NCI-H345 treated with DMSO at 0.1 percent for 48 hours (cell line): ENCODE measurements at regions not wholly inside any gene's neighbourhood (a gene's known extent, or its start where the extent isn't known, plus 50 kb on each side); places are given as distances from the start of the nearest gene placed in this dataset.

Source experiments
- DNase-seq: peaks from one replicate; lab custom pipeline; 2025; ENCODE audit not compliant: unreplicated experiment; lab: John Stamatoyannopoulos, UW

DNA sequence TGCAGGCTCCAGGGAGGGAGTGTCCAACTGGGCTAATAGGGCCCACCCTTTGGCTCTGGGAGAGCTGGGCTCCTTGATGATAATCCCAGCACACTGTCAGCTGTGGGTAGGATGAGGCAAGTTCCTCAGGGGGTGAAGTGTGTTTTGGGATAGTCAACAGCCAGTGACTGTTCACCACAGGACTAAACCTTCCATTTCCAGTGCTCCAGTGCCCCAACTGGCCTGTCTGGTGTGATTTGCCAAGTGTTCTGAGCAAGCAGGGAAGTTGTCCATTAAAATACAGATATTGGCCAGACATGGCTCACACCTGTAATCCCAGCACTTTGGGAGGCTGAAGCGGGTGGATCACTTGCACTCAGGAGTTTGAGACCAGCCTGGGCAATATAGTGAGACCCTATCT is 150.9 kb downstream of the TM9SF2 start:
- DNase-seq = no peak

DNA sequence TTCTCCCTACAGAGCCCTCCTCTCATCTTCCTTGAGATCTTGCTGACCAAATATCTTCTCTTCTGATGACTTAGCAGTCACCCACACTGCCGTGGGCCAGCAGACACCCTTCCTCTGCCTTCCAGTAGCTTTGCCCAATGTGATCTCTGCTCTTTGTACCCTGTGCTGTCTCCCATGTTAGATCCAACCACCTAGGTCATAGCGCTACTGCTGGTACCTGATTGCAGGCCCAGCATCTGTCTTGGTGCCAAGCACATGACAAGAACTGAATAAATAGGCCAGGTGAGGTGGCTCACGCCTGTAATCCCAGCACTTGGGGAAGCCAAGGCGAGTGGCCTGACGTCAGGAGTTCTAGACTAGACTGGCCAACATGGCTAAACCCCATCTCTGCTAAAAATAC is 149.7 kb downstream of the TM9SF2 start:
- no peak for DNase-seq

DNA sequence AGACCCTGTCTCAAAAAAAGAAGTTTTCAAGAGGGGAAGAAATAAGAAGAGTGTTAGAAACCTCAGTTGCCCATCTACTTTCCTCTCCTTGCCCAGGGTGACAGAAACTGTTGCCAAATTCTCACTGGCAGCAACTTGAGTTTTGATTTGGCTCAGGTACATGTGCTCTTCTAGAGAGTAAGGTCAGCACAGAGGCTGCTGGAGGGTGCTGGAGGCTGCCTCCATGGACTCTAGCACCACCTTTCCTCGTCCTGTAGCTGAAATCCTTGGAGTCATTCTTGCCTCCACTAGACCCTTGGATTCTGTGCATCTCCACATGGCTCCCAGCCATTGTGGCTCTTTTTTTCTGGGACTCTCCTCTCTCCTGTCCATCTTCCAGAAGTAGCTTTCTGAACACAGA is 149.1 kb downstream of the TM9SF2 start:
- no peak for DNase-seq

DNA sequence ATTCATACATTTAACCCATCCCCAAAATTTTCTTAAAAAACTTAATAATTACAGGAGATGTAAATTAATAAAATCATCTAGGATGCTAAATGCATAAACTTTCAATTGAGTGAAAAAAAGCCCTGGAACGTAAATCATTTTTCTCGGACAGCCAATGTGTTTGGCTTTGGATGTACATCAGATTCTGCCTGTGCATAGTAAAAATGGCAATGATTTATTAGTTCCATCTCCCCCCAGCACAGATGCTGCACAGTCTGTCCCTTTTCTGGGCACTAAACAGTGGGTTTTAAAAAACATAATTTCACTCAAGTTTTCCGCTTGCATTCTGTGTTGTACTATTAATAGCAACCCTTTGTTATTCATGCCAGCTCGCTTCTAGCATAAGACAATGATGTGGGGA is 147.7 kb downstream of the TM9SF2 start:
- DNase-seq = no peak

DNA sequence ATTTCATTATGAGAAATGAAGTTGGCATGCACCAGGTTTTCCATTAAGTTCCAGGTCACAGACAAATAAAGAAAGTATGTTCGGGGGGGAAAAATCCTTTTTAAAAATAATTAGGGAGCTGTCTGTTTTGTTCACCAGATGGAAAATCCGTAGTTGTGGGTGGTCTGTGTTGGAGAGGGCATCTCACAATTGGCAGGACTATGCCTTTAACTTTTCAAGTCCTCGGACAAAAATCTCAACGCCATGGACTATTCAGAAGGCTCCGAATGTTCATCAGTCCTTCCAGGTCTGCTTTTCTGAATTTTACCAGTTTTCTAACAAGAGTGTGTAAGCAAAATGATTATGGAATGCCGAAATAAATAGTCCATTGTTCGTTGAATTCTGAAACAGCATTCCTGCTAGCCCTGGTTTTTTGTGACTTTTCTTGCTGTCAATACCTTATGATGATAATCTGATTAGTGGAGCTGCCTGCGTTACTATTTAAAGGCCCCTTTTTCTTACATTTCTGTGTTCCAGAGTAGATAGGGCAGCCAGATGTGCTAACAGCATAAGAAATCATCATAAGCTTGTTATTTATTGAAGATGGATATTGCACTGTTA is 146.9 kb downstream of the TM9SF2 start:
- DNase-seq = no peak

DNA sequence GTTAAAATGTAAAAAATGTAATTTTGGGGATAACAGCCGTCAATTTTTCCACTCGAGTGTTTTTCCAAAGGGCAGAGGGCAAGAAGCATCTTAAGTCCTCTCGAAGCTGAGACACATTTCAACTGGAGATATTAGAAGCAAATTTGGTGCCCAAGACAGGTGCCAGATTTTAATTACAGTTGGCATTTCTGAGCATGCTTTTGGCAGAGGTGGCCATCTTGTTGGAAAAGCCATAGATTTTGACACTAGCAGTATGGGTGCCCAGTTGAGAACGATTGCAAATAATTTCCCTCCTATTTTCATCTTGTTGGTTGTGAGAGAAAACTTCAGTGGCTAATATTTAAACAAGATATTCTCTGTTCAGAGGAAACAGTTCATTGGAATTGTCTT is 146.3 kb downstream of the TM9SF2 start:
- no peak for DNase-seq

DNA sequence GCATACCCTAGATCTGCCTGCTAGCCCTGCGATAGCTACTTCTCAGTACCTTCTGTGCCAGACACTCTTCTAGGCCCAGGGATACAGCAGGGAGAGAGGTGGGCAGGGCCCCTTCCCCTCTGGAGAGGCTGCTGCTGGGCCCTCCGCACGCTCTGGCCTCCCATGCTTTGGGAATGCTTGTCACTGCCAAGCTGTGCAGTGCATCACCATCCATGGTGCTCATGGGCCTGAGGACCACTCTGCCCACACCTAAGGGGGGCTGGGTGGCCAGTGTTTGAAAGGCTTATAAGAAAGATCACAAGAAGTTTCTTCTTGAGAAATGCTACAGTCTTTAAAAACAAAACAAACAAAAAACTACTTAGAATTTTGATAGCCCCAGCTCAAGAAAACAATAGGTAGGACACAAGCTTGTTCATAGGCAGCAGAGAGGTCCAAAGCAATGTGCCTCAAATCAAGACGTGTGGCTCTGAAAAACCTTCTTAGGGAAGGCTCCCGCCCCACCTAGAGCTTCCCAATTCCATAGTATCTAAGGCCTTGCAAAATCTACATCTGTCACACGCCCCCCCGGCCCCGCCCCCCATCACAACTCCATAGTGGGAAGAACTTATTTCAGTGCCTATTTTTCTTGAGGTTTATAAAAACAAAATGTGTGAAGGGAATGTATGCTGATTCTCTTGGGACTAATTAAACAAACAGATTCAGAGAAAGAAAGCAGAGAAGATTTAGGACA is 145.8 kb downstream of the TM9SF2 start:
- DNase-seq = no peak

DNA sequence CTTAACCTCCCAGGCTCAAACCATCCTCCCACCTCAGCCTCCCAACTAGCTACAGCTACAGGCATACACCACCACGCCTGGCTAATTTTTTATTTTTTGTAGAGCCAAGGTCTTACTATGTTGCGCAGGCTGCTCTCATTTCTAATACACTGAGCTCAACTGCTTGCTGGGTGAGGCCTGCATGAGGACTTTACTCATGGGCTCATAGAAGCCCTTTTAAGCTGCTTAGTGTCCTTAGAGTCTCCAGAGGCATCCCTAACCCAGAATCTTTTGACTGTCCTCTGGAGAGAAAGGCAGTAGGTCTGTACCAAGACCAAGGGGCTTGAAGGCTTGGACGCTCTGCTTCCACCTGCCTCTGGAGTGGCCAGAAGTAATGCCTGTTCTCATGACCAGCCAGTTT is 141.6 kb downstream of the TM9SF2 start:
- DNase-seq = no peak

DNA sequence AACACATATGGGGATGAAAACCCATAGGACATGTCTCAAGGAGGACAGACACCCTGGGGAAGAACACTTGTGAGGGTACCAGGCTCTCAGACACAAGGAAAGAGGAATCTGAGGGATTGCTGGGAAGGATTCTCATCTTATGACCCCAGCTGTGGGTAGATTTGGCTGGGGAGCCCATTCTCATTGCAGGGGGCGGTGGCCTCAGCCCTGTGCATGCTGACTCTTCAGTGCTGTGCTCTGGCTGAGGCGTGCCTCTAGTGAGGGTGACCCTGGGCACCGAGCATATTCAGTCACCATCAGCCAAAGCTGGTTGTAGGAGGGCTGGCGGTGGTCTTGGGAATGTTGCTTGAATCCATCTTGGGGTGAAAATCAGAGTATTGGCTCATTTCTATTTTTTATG is 140.7 kb downstream of the TM9SF2 start:
- no peak for DNase-seq

DNA sequence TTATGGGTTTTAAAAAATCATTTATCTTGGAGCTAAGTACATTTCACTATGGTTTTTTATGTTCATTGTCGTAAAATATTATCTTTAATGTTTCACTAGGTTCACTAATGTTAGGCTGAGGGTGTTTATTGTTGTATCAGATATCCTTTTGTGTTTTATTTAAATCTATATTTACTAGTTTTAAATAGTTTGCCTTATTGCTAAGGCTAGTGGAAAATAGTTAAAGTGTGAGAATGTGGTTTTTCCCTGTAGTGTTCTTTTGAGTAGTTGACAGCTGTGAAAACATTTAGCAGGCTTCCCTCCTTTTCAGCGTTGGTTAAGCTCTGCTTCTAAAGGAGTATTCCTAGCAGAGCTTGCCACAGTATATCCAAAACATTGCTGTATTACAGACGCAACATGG is 139.0 kb downstream of the TM9SF2 start:
- DNase-seq = no peak

DNA sequence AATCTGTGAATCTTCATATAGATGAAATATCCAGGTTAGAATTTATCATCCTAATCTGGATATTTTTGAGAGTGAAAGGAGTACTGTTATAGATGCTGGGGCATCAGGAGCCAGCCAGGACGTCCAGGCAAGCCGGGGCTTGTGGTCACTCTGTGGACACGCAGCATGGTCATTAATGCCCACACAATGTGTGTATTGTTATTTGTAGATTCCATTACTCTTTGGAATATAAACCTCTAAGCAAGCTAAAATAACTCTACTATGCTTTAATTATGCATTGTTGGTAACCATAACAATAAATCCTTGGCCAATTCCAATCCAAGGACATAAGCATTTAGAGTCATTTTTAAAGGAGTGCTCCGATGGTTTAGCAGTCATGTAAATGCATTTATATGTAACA is 137.9 kb downstream of the TM9SF2 start:
- DNase-seq = no peak

DNA sequence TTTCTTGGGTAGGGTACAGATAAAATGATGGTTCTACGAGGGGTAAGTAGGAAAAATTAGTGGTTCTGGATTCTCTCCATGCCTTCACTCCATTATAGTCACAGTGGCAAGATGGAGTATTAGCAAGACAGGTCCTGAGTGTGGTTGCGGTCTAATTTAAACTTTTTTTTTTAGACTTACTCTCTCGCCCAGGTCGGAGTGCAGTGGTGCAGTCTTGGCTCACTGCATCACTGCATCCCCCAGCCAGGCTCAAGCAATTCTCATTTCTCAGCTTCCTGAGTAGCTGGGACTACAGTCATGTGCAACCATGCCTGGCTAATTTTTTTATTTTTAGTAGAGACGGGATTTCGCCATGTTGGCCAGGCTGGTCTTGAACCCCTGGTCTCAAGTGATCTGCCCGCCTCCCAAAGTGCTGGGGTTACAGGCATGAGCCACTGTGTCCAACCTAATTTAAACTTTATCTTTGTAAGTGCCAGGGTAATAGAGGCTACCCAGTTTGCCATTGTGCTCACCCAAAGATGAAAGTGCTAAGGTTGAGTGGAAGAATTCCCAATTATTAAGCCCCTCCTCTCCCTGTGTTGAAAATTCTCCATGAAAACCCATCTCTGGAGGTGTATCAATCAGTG is 135.6 kb downstream of the TM9SF2 start:
- no peak for DNase-seq

DNA sequence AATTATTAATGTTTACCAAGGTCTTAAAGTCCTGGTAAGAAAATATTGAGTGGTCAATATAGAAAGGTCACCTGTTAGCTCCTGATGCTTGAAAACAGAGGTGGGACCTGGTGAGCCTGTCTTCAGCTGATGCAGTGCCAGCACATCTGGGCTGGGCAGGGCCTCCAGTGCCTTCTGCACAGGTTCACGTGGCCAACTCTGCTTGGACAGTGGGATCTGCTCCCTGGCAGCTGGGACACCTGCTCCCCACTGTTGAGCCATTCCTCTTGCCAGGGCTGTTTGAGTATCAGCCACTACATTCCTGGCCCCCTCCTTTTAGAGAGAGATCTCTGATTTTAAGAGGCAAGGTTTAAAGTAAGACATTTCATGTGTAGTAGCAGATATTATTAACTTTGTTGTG is 135.0 kb downstream of the TM9SF2 start:
- no peak for DNase-seq

DNA sequence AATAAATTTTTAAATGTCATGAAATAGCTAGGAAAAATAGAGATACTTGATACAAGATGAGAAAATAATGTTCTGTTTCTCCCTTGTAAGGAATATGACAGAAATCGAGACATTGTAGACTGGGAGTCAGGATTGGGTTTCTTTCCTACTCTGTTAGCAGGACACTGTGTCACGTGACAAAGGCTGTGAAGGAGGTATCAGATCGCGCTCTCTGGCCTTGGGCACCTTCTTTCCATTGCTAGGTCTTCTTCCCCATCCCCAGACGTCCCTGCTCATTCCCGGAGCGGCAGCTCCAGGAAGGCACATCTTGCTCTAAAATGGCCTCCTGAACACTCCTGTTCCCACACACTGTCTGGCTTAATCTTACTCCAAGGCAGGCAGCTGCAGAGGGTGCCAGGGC is 133.4 kb downstream of the TM9SF2 start:
- no peak for DNase-seq

DNA sequence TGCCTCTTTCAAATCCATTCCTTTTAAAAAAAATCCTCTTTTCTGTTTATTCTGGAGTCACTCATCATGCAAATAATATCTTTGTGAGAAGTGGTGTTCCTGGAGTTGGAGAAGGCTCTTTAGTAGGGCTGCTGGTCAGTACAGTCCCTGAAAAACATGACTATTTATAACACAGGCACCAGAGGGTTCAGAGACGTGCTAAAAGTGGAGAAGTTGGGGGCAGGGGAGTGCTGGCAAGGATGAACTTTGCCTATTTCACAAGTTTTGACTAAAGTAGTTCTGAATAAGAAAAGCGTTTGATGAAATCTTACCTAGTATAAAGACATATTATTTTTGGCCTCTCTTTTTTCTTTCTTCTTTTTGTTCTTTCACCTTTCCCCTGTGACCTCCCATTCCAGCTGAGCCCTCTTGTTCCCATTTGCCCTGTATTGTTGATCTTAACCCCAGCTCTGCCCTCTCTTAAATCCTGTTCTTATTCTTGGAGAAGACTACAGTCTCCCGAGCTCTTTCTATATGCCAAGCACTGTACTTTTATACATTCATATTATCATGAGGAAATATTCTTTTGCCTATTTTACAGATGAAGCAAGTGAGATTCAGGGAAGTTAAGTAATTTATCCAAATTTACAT is 129.1 kb downstream of the TM9SF2 start:
- DNase-seq = no peak

DNA sequence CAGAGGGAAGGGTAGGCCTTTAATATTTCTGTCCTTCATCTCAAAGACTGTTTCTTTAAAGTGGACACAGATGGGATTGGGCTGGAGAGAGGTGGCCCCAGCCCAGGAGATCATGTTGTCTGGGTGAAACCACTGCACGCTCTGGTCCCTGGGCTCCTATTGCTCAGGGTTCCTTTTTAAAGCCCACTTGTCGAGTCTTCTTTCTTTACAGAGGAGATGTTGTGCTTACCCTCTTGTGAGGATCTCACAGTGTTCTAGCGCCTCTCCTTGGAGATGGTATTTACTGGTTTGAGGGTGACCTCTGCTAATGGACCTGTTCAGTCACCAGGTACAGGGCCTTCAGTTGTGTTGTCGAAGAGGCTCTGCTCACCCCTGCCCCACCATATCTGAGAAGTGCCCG is 128.4 kb downstream of the TM9SF2 start:
- DNase-seq = no peak

DNA sequence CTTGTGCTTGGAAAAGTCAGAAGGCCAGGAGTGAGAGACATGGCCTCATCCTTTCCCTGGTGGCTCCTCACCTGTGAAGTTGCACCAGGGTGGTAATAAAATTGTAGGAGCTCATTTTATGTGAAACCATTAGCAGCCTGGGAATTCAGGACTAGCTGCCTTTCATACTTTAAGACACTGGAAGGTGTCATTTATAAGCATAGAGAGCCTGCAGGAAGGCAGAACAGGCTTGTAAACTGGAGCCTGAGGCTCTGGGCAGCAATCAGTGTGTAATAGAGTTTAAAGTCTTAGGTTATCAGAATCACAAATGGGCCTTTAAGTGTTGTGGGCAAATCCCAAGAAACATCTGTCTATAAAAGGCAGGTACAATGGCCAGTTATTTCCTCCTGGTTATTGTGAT is 127.2 kb downstream of the TM9SF2 start:
- DNase-seq = no peak

DNA sequence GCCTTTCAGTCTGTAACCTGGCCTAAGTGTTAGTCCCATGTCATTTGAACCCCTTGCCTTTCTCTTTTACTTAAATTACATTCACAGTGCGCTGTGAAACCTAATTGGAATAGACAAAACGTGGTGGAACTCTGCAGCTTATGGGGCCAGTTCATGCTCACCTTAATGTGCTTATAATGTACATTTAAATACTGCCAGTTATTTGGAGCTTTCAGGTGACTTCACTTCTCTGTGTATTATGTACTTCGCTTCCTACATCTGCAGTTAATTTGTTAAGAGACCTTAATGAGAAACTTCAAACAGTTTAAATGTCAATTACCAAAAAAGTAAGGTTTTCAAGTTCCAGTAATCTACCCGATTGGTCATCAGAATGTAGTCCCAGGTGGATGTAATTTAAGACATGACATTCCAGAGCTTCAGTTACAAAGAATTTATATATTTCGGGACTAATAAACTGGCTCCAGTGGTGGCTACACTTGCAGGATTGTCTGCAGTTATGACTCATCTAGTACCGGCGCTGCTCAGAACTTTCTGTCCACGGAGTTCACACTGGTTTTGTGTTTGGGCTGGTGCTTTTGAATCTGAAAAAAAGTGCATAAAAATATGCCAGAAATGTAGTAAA is 125.3 kb downstream of the TM9SF2 start:
- DNase-seq = no peak

DNA sequence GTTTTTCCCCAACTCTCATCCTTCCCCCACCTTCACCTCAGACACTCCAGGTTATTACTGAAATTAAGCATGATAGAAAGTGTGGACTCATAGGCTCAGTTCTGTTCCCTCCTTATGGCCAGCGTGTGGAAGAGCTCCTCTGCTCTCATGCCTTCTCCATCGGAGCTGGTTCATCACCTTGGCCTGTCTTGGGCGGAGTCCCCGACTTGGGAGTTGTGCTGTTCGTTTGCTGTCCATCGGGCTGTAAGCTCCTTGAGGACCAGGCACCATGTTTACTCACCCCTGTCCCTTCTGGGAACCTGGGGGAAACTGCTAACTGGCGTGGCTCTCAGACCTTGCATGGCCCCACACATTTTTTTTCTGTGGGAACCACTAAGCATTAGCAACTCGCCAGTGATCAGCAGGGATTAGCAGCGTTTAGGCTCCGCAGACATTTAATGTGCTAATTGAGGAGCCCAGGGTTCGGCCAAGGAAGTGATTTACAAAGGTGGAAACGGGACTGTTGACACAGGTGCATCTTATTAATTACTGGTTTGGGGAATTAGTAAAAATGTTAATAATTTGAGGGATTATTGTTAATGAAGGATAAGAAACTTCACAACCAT is 123.8 kb downstream of the TM9SF2 start:
- DNase-seq = no peak

DNA sequence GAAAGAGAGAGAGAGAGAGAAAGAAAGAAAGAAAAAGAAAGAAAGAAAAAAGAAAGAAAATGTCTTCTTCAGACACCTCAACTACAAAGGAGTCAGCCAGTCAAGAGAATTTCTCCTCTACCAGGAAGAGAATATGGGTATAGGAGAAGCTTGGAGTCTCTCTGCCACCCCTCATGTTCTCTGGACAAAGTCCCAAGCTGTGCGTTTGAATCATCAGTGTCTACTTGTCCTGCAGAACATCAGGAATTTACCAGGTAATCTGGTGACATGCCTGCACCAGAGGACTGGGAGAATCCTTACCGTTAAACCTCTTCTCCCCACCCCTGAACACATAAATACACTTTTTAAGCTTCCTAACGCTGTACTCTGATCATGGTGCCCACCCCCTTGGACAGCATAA is 119.5 kb downstream of the TM9SF2 start:
- DNase-seq = no peak

DNA sequence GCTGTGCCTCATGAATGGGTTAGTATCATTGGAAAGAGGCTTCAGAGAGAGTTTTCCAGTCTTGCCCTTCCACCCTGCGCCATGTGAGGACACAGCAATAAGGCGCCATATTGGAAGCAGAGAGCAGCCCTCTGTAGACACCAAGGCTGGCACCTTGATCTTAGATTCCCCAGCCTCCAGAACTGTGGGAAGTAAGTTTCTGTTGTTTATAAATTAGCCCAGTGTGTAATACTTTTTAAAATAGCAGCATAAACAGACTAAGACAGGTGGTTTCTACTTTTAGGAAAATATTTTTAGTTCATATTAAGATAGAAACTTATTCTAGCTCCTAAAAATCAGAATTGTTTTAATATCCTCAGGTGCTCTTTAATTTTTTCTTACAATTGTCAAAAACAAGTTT is 117.9 kb downstream of the TM9SF2 start:
- DNase-seq = no peak
